SH-SY5Y (cell line): ENCODE measurements at regions not wholly inside any gene's neighbourhood (a gene's known extent, or its start where the extent isn't known, plus 50 kb on each side); places are given as distances from the start of the nearest gene placed in this dataset.

Experiments
- GATA2 ChIP-seq: IDR thresholded peaks from 2 replicates; pipeline ENCODE4 v1.6.1; 2011; ENCODE audit warnings: mild to moderate bottlenecking, low read depth, low read length
- GATA3 ChIP-seq: IDR thresholded peaks from 2 replicates; pipeline ENCODE4 v1.6.1; 2011; ENCODE audit warnings: low read depth, mild to moderate bottlenecking, low read length, moderate library complexity

- TF ChIP-seq GATA2: no peak
- TF ChIP-seq GATA3: no peak
These were observed 1758.1 kb upstream of the SEL1L start for GRCh38 chr14:83291714-83292113.
